ENCODE measurements at regions not wholly inside any gene's neighbourhood (a gene's known extent, or its start where the extent isn't known, plus 50 kb on each side); places are given as distances from the start of the nearest gene placed in this dataset.

DNA sequence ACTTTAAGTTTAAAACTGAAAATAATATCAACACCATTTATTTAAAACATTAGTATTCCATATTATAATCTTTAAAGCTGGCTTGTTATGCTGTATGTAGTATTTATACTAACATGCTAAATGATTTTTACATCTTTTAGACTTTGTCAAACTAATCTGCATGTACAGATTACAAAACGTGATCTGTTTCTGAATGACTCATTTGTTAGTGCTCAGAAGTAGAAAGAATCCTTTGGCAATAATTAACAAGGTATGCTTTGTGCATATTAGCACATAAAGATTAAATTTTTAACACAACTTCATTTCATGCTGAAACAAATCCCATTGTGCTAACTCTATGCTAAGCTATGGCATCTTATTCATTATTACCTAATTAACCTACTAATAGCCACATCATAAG is 242.4 kb downstream of the BARHL2 start:
- H3K4me1 Mint-ChIP-seq (ENCODE audit: insufficient read depth, unreplicated experiment): no peaks in the 10 kb centered on the region
- H3K27me3 Mint-ChIP-seq (ENCODE audit: insufficient read depth, unreplicated experiment): no peaks in the 10 kb centered on the region
- no peak for DNase-seq (ENCODE audit: unreplicated experiment)
- intact Hi-C loops (cut with micrococcal nuclease): no loop called here
- ChIA-PET CTCF (interaction anchor here (0.7 to 2.4 kb wide), 4 partner anchors 9 to 691 kb away, joined by 3 to 8 read pairs (median 4); no protein-coding TSS in a partner anchor), POLR2A (interaction anchor here (1.8 kb wide), 1 partner anchor 32 kb away, joined by 4 read pairs; no protein-coding TSS in a partner anchor)
- H3K9me3 Mint-ChIP-seq (ENCODE audit: unreplicated experiment): no peaks in the 10 kb centered on the region
- TF ChIP-seq, protein P1, sequence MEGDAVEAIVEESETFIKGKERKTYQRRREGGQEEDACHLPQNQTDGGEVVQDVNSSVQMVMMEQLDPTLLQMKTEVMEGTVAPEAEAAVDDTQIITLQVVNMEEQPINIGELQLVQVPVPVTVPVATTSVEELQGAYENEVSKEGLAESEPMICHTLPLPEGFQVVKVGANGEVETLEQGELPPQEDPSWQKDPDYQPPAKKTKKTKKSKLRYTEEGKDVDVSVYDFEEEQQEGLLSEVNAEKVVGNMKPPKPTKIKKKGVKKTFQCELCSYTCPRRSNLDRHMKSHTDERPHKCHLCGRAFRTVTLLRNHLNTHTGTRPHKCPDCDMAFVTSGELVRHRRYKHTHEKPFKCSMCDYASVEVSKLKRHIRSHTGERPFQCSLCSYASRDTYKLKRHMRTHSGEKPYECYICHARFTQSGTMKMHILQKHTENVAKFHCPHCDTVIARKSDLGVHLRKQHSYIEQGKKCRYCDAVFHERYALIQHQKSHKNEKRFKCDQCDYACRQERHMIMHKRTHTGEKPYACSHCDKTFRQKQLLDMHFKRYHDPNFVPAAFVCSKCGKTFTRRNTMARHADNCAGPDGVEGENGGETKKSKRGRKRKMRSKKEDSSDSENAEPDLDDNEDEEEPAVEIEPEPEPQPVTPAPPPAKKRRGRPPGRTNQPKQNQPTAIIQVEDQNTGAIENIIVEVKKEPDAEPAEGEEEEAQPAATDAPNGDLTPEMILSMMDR (IDR thresholded peaks at IDR 0.05; ENCODE audit: unreplicated experiment): no peak
- no peak overlapping the region for H3K4me3 Mint-ChIP-seq (ENCODE audit: unreplicated experiment)
- H3K27ac Mint-ChIP-seq (ENCODE audit: low read depth, unreplicated experiment): no peak overlapping the region
- H3K36me3 Mint-ChIP-seq (ENCODE audit: insufficient read depth, unreplicated experiment): no peaks in the 10 kb centered on the region
- no TSS peak for BruUV-seq (replicated peaks)

DNA sequence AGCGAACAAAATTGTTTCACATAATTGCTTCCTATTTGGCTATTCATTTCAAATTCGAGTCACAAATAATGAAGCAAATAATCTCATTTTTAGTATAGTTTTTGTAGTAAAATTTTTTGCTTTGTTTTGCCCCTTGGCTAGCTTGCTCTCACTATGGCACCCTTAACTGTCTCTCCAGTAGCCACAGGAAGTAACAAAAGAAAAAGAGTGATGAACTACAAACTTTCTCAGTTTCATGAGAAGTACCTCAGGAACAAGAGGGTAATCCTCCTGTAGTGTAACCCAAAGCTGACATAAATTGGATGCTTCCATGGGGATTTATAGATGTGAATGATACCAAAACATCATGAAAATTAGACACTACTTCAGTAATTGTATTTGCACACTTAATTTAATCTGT is 242.9 kb downstream of the BARHL2 start:
- DNase-seq (ENCODE audit: unreplicated experiment): no peak
- POLR2A ChIA-PET: no interaction called here
- Mint-ChIP-seq H3K27me3 (ENCODE audit: insufficient read depth, unreplicated experiment) (no peaks in the 10 kb centered on the region), H3K4me1 (ENCODE audit: insufficient read depth, unreplicated experiment) (no peaks in the 10 kb centered on the region), H3K4me3 (ENCODE audit: unreplicated experiment) (no peak overlapping the region), H3K9me3 (ENCODE audit: unreplicated experiment) (no peaks in the 10 kb centered on the region), H3K36me3 (ENCODE audit: insufficient read depth, unreplicated experiment) (no peaks in the 10 kb centered on the region), H3K27ac (ENCODE audit: low read depth, unreplicated experiment) (no peak overlapping the region)
- TF ChIP-seq, protein P1 (IDR thresholded peaks at IDR 0.05; ENCODE audit: unreplicated experiment): no peak
- BruUV-seq (replicated peaks): no TSS peak
- intact Hi-C loops (cut with micrococcal nuclease): no loop called here
- CTCF ChIA-PET: interaction anchor here (1.1 to 1.4 kb wide), 2 partner anchors 9 to 341 kb away, joined by 5 to 6 read pairs; no protein-coding TSS in a partner anchor

DNA sequence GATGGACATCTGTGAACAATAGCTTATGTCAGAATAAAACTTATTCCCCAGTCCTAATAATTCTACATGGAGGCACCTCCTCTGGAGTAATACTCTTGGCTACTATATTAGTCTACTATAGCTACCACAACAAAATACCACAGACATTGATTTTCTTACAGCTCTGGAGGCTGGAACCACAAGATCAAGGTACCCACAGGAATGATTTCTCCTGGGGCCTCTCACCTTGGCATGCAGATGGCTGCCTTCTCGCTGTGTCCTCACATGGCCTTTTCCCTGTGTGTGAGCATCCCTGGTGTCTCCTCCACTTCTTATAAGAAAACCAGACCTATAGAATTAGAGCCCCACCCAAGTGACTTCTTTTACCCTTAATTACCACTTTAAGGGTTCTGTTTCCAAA is 244.3 kb downstream of the BARHL2 start:
- ChIA-PET POLR2A (no interaction called here), CTCF (interaction anchor here (1.4 kb wide), 1 partner anchor 339 kb away, joined by 5 read pairs; no protein-coding TSS in a partner anchor)
- no peak overlapping the region for H3K27ac Mint-ChIP-seq (ENCODE audit: low read depth, unreplicated experiment)
- no peaks in the 10 kb centered on the region for H3K4me1 Mint-ChIP-seq (ENCODE audit: insufficient read depth, unreplicated experiment)
- no peaks in the 10 kb centered on the region for H3K27me3 Mint-ChIP-seq (ENCODE audit: insufficient read depth, unreplicated experiment)
- H3K9me3 Mint-ChIP-seq (ENCODE audit: unreplicated experiment): no peaks in the 10 kb centered on the region
- no peaks in the 10 kb centered on the region for H3K36me3 Mint-ChIP-seq (ENCODE audit: insufficient read depth, unreplicated experiment)
- DNase-seq (ENCODE audit: unreplicated experiment): no peak
- TF ChIP-seq, protein P1 (IDR thresholded peaks at IDR 0.05; ENCODE audit: unreplicated experiment): no peak
- H3K4me3 Mint-ChIP-seq (ENCODE audit: unreplicated experiment): no peak overlapping the region
- intact Hi-C loops (cut with micrococcal nuclease): no loop called here
- no TSS peak for BruUV-seq (replicated peaks)

DNA sequence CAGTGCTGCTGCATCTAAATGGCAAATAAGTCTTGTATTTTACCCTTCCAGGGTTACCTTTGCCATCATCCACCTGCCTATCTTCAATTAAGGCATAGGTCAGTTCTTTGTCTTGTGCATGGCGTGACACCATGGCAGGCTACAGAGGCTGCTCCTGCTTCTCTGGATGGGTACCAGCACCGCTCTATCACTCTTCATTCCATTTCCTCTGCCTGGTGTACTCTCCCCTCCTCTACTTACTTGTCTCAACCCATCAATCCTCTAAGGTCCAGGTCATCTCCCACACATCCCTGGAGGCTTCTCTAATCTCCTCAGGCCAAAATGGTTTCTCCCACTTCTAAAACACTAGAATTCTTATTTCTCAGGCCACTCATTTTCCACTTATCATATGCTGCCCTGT is 257.5 kb downstream of the BARHL2 start:
- no peak overlapping the region for H3K27ac Mint-ChIP-seq (ENCODE audit: low read depth, unreplicated experiment)
- H3K36me3 Mint-ChIP-seq (ENCODE audit: insufficient read depth, unreplicated experiment): no peaks in the 10 kb centered on the region
- DNase-seq (ENCODE audit: unreplicated experiment): no peak
- H3K27me3 Mint-ChIP-seq (ENCODE audit: insufficient read depth, unreplicated experiment): peaks cover 23% of the 10 kb centered on the region
- ChIA-PET POLR2A (no interaction called here), CTCF (no interaction called here)
- no peak overlapping the region for H3K4me3 Mint-ChIP-seq (ENCODE audit: unreplicated experiment)
- H3K4me1 Mint-ChIP-seq (ENCODE audit: insufficient read depth, unreplicated experiment): no peaks in the 10 kb centered on the region
- intact Hi-C loops (cut with micrococcal nuclease): no loop called here
- TF ChIP-seq, protein P1 (IDR thresholded peaks at IDR 0.05; ENCODE audit: unreplicated experiment): no peak
- no TSS peak for BruUV-seq (replicated peaks)
- no peaks in the 10 kb centered on the region for H3K9me3 Mint-ChIP-seq (ENCODE audit: unreplicated experiment)

All from MCF 10A (cell line).